ENCODE measurements at regions not wholly inside any gene's neighbourhood (a gene's known extent, or its start where the extent isn't known, plus 50 kb on each side); places are given as distances from the start of the nearest gene placed in this dataset.

GRCh38 chr9:30120666-30121065 lies 2263.8 kb upstream of the ACO1 start:
- Histone ChIP-seq H3K4me3 (no peak overlapping the region), H4K20me1 (replicated peaks; ENCODE audit: control insufficient read depth, insufficient read depth, low read length) (no peaks in the 10 kb centered on the region), H3K9ac (ENCODE audit: insufficient read depth in 1 of 2, low read depth in 2 of 2, low read length in 2 of 2) (no peak overlapping the region), H3K9me3 (replicated peaks; ENCODE audit: control insufficient read depth, insufficient read depth, low read depth, low read length) (no peaks in the 10 kb centered on the region), H2AFZ (ENCODE audit: low read depth, low read length) (no peak overlapping the region), H3K9me1 (ENCODE audit: control insufficient read depth, insufficient read depth, low read length) (no peaks in the 10 kb centered on the region), H3K4me2 (ENCODE audit: insufficient read depth, low read length) (no peak overlapping the region), H3K79me2 (ENCODE audit: control insufficient read depth, insufficient read depth, low read length) (no peaks in the 10 kb centered on the region), H3K36me3 (ENCODE audit: control insufficient read depth, insufficient read depth, low read length) (no peaks in the 10 kb centered on the region), H3K27ac (ENCODE audit: extremely low read depth, low read depth, low read length) (no peak overlapping the region), H3K27me3 (ENCODE audit: control insufficient read depth in 2 of 2, insufficient read depth in 2 of 2, low read length in 2 of 2) (no peaks in the 10 kb centered on the region), H3K4me1 (replicated peaks in 1 of 2; ENCODE audit: control insufficient read depth in 2 of 2, insufficient read depth in 2 of 2, low read length in 2 of 2) (no peaks in the 10 kb centered on the region)
- DNase-seq (ENCODE audit: extremely low read depth in 1 of 4, low spot score in 3 of 4): no peak
- ChIA-PET POLR2A (no interaction called here), CTCF (ENCODE audit: low intra/inter-chr PET ratio) (no interaction called here)
- in situ Hi-C loops (cut with MboI): no loop called here
- no peak for FAIRE-seq
- no CpG with 5 or more reads among the region's 5 CpGs for WGBS (ENCODE audit: insufficient coverage, low coverage, missing lambda C conversion rate)
- BruUV-seq (replicated peaks): no TSS peak
- no peak for ATAC-seq
- no peak for TF ChIP-seq ZFPM2 (CRISPR knock-in tag; IDR thresholded peaks at IDR 0.05)
- TF ChIP-seq NUFIP1 (IDR thresholded peaks at IDR 0.05; ENCODE audit: partially characterized antibody): no peak
- no peak for TF ChIP-seq BRF1 (IDR thresholded peaks at IDR 0.05; ENCODE audit: borderline replicate concordance, extremely low read depth, insufficient read length)
- TF ChIP-seq ZNF518B (CRISPR knock-in tag; IDR thresholded peaks at IDR 0.05): no peak
- TF ChIP-seq FUS (optimal IDR thresholded peaks at IDR 0.05; ENCODE audit: low read depth, low read length): no peak
- no peak for TF ChIP-seq JUNB (CRISPR knock-in tag; conservative IDR thresholded peaks at IDR 0.05)
- TF ChIP-seq ARID1B (IDR thresholded peaks at IDR 0.05): no peak
- no peak for TF ChIP-seq DPF2 (IDR thresholded peaks at IDR 0.05)
- TF ChIP-seq, protein P1, sequence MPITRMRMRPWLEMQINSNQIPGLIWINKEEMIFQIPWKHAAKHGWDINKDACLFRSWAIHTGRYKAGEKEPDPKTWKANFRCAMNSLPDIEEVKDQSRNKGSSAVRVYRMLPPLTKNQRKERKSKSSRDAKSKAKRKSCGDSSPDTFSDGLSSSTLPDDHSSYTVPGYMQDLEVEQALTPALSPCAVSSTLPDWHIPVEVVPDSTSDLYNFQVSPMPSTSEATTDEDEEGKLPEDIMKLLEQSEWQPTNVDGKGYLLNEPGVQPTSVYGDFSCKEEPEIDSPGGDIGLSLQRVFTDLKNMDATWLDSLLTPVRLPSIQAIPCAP (CRISPR knock-in tag; IDR thresholded peaks at IDR 0.05; ENCODE audit: borderline replicate concordance): no peak
- TF ChIP-seq ZNF121 (CRISPR knock-in tag; conservative IDR thresholded peaks at IDR 0.05): no peak
- TF ChIP-seq NFIX (CRISPR knock-in tag; IDR thresholded peaks at IDR 0.05; ENCODE audit: low read depth): no peak
- intact Hi-C loops (cut with micrococcal nuclease): no loop called here

Measured in K562 (cell line).